Progenitor cell of endocrine pancreas (in vitro differentiated cells): ENCODE measurements at regions not wholly inside any gene's neighbourhood (a gene's known extent, or its start where the extent isn't known, plus 50 kb on each side); places are given as distances from the start of the nearest gene placed in this dataset.

ENCODE experiments used
- DNase-seq: peaks from one replicate; pipeline ENCODE4 v3.0.0; 2021; ENCODE audit warnings: low spot score; ENCODE audit not compliant: unreplicated experiment
- H3K27ac Mint-ChIP-seq: 2 replicates; pipeline ENCODE4 v1.8.0; 2021; ENCODE audit warnings: mild to moderate bottlenecking, moderate library complexity, mixed read lengths
- H3K27me3 Mint-ChIP-seq: 2 replicates; pipeline ENCODE4 v1.8.0; 2021; ENCODE audit warnings: mixed read lengths
- H3K36me3 Mint-ChIP-seq: 2 replicates; pipeline ENCODE4 v1.8.0; 2022; ENCODE audit warnings: mixed read lengths; ENCODE audit not compliant: insufficient read depth
- H3K4me1 Mint-ChIP-seq: 2 replicates; pipeline ENCODE4 v1.8.0; 2021; ENCODE audit warnings: low read depth, mixed read lengths
- H3K4me3 Mint-ChIP-seq: 2 replicates; pipeline ENCODE4 v1.8.0; 2021; ENCODE audit warnings: low read depth, mild to moderate bottlenecking, moderate library complexity, mixed read lengths
- H3K9me3 Mint-ChIP-seq: 2 replicates; pipeline ENCODE4 v1.8.0; 2021; ENCODE audit warnings: low read depth, mixed read lengths
- TF ChIP-seq, protein P1 (sequence below): fragments of 200-600 bp; sonication (generic); IDR thresholded peaks from one replicate; pipeline ENCODE4 v1.5.0; 2021; ENCODE audit warnings: antibody characterized with exemption, mild to moderate bottlenecking; ENCODE audit not compliant: unreplicated experiment

DNA sequence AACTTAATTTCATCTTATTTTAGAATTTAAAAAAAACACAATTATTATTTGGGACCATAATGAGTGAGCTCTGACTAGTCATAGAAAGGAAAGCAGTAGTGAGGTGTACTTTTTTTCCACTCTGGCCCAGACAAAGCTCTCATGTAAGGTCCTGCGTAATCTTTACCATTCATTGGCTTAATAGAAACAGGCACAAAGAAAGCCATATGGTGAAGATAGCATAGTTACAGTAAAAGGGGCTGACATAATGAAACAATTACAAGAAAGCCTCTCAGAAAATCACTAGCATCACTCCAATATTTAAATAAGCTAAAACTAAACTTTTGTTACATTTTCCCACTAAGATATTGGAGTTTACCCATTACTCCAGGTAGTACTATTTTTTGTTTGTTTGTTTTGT is 384.6 kb upstream of the ALCAM start:
- Mint-ChIP-seq H3K4me1 (no peaks in the 10 kb centered on the region), H3K4me3 (no peak overlapping the region), H3K27me3 (no peaks in the 10 kb centered on the region), H3K9me3 (peaks cover 3% of the 10 kb centered on the region), H3K36me3 (no peaks in the 10 kb centered on the region), H3K27ac (no peak overlapping the region)
- DNase-seq = no peak
- TF ChIP-seq, protein P1, sequence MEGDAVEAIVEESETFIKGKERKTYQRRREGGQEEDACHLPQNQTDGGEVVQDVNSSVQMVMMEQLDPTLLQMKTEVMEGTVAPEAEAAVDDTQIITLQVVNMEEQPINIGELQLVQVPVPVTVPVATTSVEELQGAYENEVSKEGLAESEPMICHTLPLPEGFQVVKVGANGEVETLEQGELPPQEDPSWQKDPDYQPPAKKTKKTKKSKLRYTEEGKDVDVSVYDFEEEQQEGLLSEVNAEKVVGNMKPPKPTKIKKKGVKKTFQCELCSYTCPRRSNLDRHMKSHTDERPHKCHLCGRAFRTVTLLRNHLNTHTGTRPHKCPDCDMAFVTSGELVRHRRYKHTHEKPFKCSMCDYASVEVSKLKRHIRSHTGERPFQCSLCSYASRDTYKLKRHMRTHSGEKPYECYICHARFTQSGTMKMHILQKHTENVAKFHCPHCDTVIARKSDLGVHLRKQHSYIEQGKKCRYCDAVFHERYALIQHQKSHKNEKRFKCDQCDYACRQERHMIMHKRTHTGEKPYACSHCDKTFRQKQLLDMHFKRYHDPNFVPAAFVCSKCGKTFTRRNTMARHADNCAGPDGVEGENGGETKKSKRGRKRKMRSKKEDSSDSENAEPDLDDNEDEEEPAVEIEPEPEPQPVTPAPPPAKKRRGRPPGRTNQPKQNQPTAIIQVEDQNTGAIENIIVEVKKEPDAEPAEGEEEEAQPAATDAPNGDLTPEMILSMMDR = no peak

DNA sequence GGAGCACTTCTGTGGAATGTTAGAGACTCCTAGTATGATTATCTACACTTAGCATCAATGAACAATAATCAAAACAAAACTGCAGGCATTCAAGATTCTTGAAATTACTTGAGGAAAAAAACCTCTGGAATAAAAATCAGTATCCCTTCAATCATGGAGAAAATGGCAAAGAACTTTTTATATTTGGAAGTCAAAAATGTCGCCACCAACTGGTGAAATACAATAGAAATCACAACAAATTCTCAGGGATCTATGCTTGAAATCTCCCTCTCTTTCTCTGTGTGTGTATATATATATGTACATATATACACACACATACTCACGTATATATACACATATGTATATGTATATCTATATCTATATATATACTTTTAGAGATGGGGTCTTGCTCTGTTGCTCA is 378.9 kb upstream of the ALCAM start:
- no peak for DNase-seq
- TF ChIP-seq, protein P1 = no peak
- H3K27ac Mint-ChIP-seq = no peak overlapping the region
- H3K36me3 Mint-ChIP-seq = no peaks in the 10 kb centered on the region
- no peaks in the 10 kb centered on the region for H3K4me1 Mint-ChIP-seq
- no peak overlapping the region for H3K4me3 Mint-ChIP-seq
- H3K9me3 Mint-ChIP-seq = no peaks in the 10 kb centered on the region
- no peaks in the 10 kb centered on the region for H3K27me3 Mint-ChIP-seq

DNA sequence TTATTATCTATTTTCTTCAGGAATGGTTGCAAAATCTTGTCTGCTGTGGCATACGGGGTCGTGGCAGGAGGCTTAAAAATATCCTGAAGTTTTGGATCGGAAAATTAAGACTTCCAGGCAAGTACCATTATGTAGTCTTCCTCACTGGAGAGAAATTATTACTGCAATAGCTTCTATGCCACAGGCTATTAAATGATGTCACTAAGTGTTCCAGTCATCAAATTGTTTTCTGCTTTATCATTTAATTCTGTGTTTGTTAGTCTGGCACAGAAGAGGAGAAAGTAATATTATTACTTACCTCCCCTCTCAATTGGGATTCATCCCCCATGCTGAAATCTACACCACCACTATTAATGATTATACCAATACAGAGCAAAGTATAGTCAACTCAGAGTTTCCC is 378.2 kb upstream of the ALCAM start:
- no peak overlapping the region for H3K4me3 Mint-ChIP-seq
- H3K9me3 Mint-ChIP-seq = no peaks in the 10 kb centered on the region
- no peak overlapping the region for H3K27ac Mint-ChIP-seq
- TF ChIP-seq, protein P1 = no peak
- no peaks in the 10 kb centered on the region for H3K27me3 Mint-ChIP-seq
- DNase-seq = no peak
- H3K4me1 Mint-ChIP-seq = no peaks in the 10 kb centered on the region
- no peaks in the 10 kb centered on the region for H3K36me3 Mint-ChIP-seq

DNA sequence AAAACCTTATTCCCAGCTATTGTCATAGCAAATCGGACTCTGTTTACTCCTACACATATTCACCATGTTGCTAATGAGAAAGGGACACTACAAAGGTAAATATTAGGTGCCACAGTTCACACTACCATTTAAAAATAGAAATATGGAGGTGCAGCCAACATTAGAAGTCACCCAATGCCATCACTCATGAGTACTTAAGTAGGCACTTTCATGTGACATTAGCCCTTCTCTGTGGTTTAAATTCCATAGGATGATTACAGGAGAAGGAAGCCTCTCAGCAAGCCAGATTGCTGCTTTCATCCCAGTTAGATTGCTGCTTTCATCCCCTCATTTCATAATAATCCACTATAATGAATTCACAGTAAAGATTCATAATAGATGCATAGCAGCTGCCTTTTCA is 376.8 kb upstream of the ALCAM start:
- H3K4me3 Mint-ChIP-seq = no peak overlapping the region
- TF ChIP-seq, protein P1 = no peak
- H3K27me3 Mint-ChIP-seq = no peaks in the 10 kb centered on the region
- no peaks in the 10 kb centered on the region for H3K4me1 Mint-ChIP-seq
- no peak for DNase-seq
- no peak overlapping the region for H3K27ac Mint-ChIP-seq
- H3K36me3 Mint-ChIP-seq = no peaks in the 10 kb centered on the region
- no peaks in the 10 kb centered on the region for H3K9me3 Mint-ChIP-seq

DNA sequence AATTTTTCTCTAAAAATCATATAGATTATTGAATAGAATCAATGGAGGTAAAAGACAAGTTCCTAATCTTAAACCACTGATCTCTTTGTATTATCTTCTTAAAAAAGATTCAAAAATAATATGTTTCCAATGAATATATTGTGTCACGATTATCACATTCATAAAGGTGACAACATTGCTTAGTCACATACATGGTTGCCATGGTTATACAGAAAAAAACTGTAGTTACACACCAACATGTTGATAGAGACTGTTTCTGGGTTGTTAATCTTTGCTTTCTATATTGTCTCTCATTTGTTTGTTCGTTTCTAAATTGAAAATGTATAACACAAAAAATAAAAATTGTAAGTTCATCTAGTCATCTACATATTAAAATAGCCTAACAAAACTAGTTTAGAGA is 376.0 kb upstream of the ALCAM start:
- no peak for DNase-seq
- H3K9me3 Mint-ChIP-seq = no peaks in the 10 kb centered on the region
- TF ChIP-seq, protein P1 = no peak
- H3K36me3 Mint-ChIP-seq = no peaks in the 10 kb centered on the region
- no peak overlapping the region for H3K4me3 Mint-ChIP-seq
- H3K4me1 Mint-ChIP-seq = no peaks in the 10 kb centered on the region
- H3K27ac Mint-ChIP-seq = no peak overlapping the region
- H3K27me3 Mint-ChIP-seq = no peaks in the 10 kb centered on the region

DNA sequence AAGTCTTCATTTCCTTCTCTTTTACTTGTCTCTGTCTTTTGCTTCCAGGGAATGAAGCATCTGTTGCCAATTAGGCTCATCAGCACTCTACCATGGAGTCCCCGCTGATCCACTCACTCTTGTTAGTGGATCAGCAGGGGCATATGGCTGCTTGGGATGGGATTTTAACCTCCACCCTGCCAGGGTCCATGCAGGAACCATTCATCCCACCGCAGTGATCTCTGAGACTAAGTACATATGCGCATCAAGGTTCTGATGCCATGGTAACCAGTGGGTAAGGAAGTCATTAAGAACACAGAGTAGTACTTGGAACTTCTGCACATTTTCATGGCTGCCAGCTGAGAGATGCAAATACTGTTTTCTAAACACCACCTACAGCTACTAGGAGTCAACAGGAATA is 374.0 kb upstream of the ALCAM start:
- Mint-ChIP-seq H3K27me3 (no peaks in the 10 kb centered on the region), H3K36me3 (no peaks in the 10 kb centered on the region), H3K27ac (no peak overlapping the region), H3K4me1 (no peaks in the 10 kb centered on the region), H3K9me3 (peaks cover under 1% of the 10 kb centered on the region), H3K4me3 (no peak overlapping the region)
- TF ChIP-seq, protein P1 = no peak
- no peak for DNase-seq
